Omental fat pad (tissue), 3 donors: ENCODE measurements at regions not wholly inside any gene's neighbourhood (a gene's known extent, or its start where the extent isn't known, plus 50 kb on each side); places are given as distances from the start of the nearest gene placed in this dataset.

Experiments
- ATAC-seq: fragments of 150-250 bp; one replicate; pipeline ENCODE4 v1.9.1; 2016; ENCODE audit warnings: mild to moderate bottlenecking, moderate library complexity; ENCODE audit not compliant: low FRiP score
- DNase-seq: peaks from one replicate; pipeline ENCODE4 v3.0.0-alpha.2; 2019; ENCODE audit warnings: low spot score
- CTCF ChIP-seq, 3 donors: fragments of 450-650 bp; IDR thresholded peaks; one replicate each; pipeline ENCODE4 v1.5.1; 2016 to 2017; ENCODE audit warnings: antibody characterized with exemption in 3 of 3, mild to moderate bottlenecking in 3 of 3, moderate library complexity in 2 of 3

- no peak for TF ChIP-seq CTCF (IDR thresholded peaks at IDR 0.05)
- DNase-seq (no peak), ATAC-seq (no peak)
Observed at GRCh38 chr9:82682431-82682830, 380.5 kb downstream of the RASEF start.

- no peak for DNase-seq
- ATAC-seq: no peak
- TF ChIP-seq CTCF (IDR thresholded peaks at IDR 0.05): no peak
Observed at GRCh38 chr9:82695704-82696103, 367.2 kb downstream of the RASEF start.

GRCh38 chr9:82706786-82707185, 356.2 kb downstream of the RASEF start:
- DNase-seq: no peak
- ATAC-seq: no peak
- TF ChIP-seq CTCF (IDR thresholded peaks at IDR 0.05): no peak

- no peak for TF ChIP-seq CTCF (IDR thresholded peaks at IDR 0.05)
- DNase-seq (no peak), ATAC-seq (no peak)
Observed at GRCh38 chr9:82716821-82717220, 346.1 kb downstream of the RASEF start.

DNA sequence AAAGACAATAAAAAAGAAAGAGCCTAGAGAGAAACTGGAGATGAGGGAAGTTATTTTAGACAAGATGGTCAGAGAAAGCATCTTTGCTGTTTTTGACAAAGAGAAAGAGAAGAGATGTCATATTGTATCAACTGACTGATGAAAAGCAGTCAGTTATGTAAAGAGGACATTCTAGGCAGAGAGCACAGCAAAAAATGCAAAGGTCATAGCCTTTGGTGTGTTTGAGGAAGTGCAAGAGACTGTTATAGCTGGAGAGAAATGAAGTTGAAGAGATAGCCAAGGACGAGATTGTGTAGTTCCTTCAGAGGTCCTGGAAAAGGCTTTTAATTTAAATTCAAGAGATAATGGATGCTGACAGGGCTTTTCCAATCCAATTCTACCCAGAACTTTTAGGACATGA, 342.4 kb downstream of the RASEF start:
- TF ChIP-seq CTCF (IDR thresholded peaks at IDR 0.05): no peak
- DNase-seq (no peak), ATAC-seq (no peak)

DNA sequence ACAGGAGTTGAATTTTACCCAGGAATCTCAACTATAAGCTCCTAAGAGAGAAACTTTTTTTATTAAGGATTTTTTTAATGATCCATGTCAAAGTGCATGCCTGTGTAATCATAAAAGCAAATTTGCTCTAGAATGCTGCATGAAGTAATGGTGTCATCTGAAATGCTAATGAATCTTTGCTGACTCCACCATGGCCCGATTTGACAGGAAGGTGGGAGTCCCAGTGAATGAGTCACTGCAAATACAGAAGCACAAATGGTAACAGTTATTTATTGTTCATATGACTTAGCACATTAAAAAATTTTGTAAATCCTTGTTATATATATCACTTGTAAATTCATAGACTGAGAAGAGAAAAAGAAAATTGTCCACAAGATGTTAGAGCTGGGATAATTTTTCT, 341.3 kb downstream of the RASEF start:
- no peak for TF ChIP-seq CTCF (IDR thresholded peaks at IDR 0.05)
- ATAC-seq (no peak), DNase-seq (no peak)

DNA sequence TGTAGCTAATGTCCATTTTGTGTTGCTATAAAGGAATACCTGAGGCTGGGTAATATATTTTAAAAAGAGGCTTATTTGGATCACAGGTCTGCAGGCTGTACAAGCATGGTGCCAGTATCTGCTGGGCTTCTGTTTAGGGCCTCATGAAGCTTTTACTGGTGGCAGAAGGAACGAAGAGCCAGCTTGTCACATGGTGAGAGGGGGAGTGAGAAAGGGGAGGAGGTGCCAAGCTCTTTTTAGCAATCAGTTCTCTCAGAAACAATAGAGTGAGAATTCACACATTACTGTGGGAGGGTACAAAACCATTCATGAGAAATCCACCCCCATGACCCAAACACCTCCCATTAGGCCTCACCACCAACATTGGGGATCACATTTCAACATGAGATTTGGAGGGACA, 340.9 kb downstream of the RASEF start:
- no peak for ATAC-seq
- TF ChIP-seq CTCF (IDR thresholded peaks at IDR 0.05): no peak
- DNase-seq: no peak
